Astrocyte (in vitro differentiated cells and primary cell): ENCODE measurements at regions not wholly inside any gene's neighbourhood (a gene's known extent, or its start where the extent isn't known, plus 50 kb on each side); places are given as distances from the start of the nearest gene placed in this dataset.

Experiments
- DNase-seq: peaks from one replicate; pipeline ENCODE4 v3.0.0-alpha.2; 2010; ENCODE audit warnings: low read depth
- FAIRE-seq: peaks from 2 replicates; lab custom pipeline; 2011; peaks lifted over from hg19 to GRCh38; lab: Jason Lieb, UNC
- H2AFZ ChIP-seq: 2 replicates; pipeline ENCODE4 v1.6.0; 2012; ENCODE audit warnings: low read depth, low read length, inconsistent platforms
- H3K27ac ChIP-seq: 2 replicates; pipeline ENCODE4 v1.5.1; 2011; ENCODE audit warnings: low read depth, low read length, inconsistent platforms
- H3K27me3 ChIP-seq: 2 replicates; pipeline ENCODE4 v1.6.0; 2011; ENCODE audit warnings: low read length, inconsistent platforms; ENCODE audit not compliant: insufficient read depth
- H3K36me3 ChIP-seq: 2 replicates; pipeline ENCODE4 v1.5.1; 2011; ENCODE audit warnings: low read length, inconsistent platforms; ENCODE audit not compliant: insufficient read depth
- H3K4me1 ChIP-seq: 2 replicates; pipeline ENCODE4 v1.5.1; 2011; ENCODE audit warnings: low read length, inconsistent platforms; ENCODE audit not compliant: insufficient read depth
- H3K4me2 ChIP-seq: 2 replicates; pipeline ENCODE4 v1.6.0; 2012; ENCODE audit warnings: low read length, inconsistent platforms
- H3K4me3 ChIP-seq: 2 replicates; pipeline ENCODE4 v1.5.1; 2011; ENCODE audit warnings: low read depth, mild to moderate bottlenecking, low read length, inconsistent platforms; ENCODE audit not compliant: insufficient read depth
- H3K79me2 ChIP-seq: 2 replicates; pipeline ENCODE4 v1.6.0; 2012; ENCODE audit warnings: mild to moderate bottlenecking, low read length, inconsistent platforms; ENCODE audit not compliant: insufficient read depth
- H3K9ac ChIP-seq: 2 replicates; pipeline ENCODE4 v1.6.0; 2012; ENCODE audit warnings: mild to moderate bottlenecking, low read length, inconsistent platforms
- H3K9me3 ChIP-seq: 2 replicates; pipeline ENCODE4 v1.5.1; 2012; ENCODE audit warnings: low read depth, mild to moderate bottlenecking, low read length, inconsistent platforms; ENCODE audit not compliant: insufficient read depth
- H4K20me1 ChIP-seq: 2 replicates; pipeline ENCODE4 v1.6.0; 2012; ENCODE audit warnings: low read length, inconsistent platforms; ENCODE audit not compliant: insufficient read depth
- H3K27ac Mint-ChIP-seq: one replicate; pipeline ENCODE4 v1.8.0; 2021; ENCODE audit warnings: mild to moderate bottlenecking, mixed read lengths; ENCODE audit not compliant: unreplicated experiment
- H3K27me3 Mint-ChIP-seq: one replicate; pipeline ENCODE4 v1.8.0; 2021; ENCODE audit warnings: low read depth, mixed read lengths; ENCODE audit not compliant: unreplicated experiment
- H3K36me3 Mint-ChIP-seq: one replicate; pipeline ENCODE4 v1.8.0; 2021; ENCODE audit warnings: low read depth, mixed read lengths; ENCODE audit not compliant: unreplicated experiment
- H3K4me1 Mint-ChIP-seq: one replicate; pipeline ENCODE4 v1.8.0; 2021; ENCODE audit warnings: low read depth, mixed read lengths; ENCODE audit not compliant: unreplicated experiment
- H3K4me3 Mint-ChIP-seq: one replicate; pipeline ENCODE4 v1.8.0; 2021; ENCODE audit warnings: mild to moderate bottlenecking, moderate library complexity, mixed read lengths; ENCODE audit not compliant: unreplicated experiment
- H3K9me3 Mint-ChIP-seq: one replicate; pipeline ENCODE4 v1.8.0; 2021; ENCODE audit warnings: mild to moderate bottlenecking, mixed read lengths; ENCODE audit not compliant: unreplicated experiment
- CTCF ChIP-seq: IDR thresholded peaks from 2 replicates; pipeline ENCODE4 v1.5.1; 2011; ENCODE audit warnings: low read depth, mild to moderate bottlenecking, inconsistent platforms, low read length, moderate library complexity; ENCODE audit not compliant: insufficient read depth
- EZH2 ChIP-seq: IDR thresholded peaks from 2 replicates; pipeline ENCODE4 v1.6.1; 2012; ENCODE audit warnings: mild to moderate bottlenecking, low read length, inconsistent platforms; ENCODE audit not compliant: insufficient read depth

GRCh38 chr17:63290351-63290750 lies 155.8 kb downstream of the CYB561 start:
- Histone ChIP-seq H3K4me3 (no peak overlapping the region), H3K9me3 (no peaks in the 10 kb centered on the region), H3K79me2 (peaks cover 25% of the 10 kb centered on the region), H3K9ac (no peak overlapping the region), H3K4me2 (no peak overlapping the region), H2AFZ (no peak overlapping the region), H3K36me3 (no peaks in the 10 kb centered on the region), H4K20me1 (no peaks in the 10 kb centered on the region), H3K27me3 (no peaks in the 10 kb centered on the region), H3K27ac (peak overlapping the region; percentile 13), H3K4me1 (peaks cover 29% of the 10 kb centered on the region)
- DNase-seq (no peak), FAIRE-seq (no peak)
- H3K4me1 Mint-ChIP-seq = peaks cover 21% of the 10 kb centered on the region
- no peaks in the 10 kb centered on the region for H3K27me3 Mint-ChIP-seq
- H3K27ac Mint-ChIP-seq = no peak overlapping the region
- peaks cover 8% of the 10 kb centered on the region for H3K9me3 Mint-ChIP-seq
- peaks cover 14% of the 10 kb centered on the region for H3K36me3 Mint-ChIP-seq
- TF ChIP-seq EZH2 (no peak), CTCF (no peak)
- no peak overlapping the region for H3K4me3 Mint-ChIP-seq

DNA sequence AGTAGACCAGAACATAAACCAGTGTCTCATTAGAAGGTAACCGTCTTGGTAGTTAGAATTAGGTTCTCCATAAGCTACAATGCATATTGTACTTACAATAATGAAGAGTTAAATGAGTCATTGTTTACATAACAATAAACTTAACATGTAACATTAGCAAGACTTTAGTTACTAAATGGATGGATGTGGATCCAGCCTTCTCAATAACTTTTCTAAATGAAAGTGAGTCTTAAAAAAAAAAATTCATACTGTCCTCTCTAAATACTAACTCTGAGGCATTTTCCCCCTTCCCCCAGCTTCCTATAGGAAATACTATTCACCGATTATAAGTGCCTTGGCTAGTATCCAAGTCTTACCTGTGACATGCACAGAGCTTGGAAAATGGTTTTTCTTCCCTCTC lies 155.3 kb downstream of the CYB561 start:
- no peaks in the 10 kb centered on the region for H4K20me1 ChIP-seq
- no peaks in the 10 kb centered on the region for H3K27me3 ChIP-seq
- H2AFZ ChIP-seq = no peak overlapping the region
- no peak overlapping the region for H3K27ac ChIP-seq
- Mint-ChIP-seq H3K36me3 (peaks cover 11% of the 10 kb centered on the region), H3K9me3 (peaks cover 8% of the 10 kb centered on the region), H3K27me3 (no peaks in the 10 kb centered on the region), H3K4me1 (peaks cover 21% of the 10 kb centered on the region), H3K4me3 (no peak overlapping the region), H3K27ac (no peak overlapping the region)
- DNase-seq (no peak), FAIRE-seq (no peak)
- no peak overlapping the region for H3K4me2 ChIP-seq
- H3K9me3 ChIP-seq = peaks cover under 1% of the 10 kb centered on the region
- peaks cover 31% of the 10 kb centered on the region for H3K4me1 ChIP-seq
- H3K9ac ChIP-seq = no peak overlapping the region
- H3K79me2 ChIP-seq = peaks cover 25% of the 10 kb centered on the region
- H3K4me3 ChIP-seq = no peak overlapping the region
- TF ChIP-seq CTCF (no peak), EZH2 (no peak)
- peaks cover 1% of the 10 kb centered on the region for H3K36me3 ChIP-seq

GRCh38 chr17:63291258-63291657 lies 154.8 kb downstream of the CYB561 start:
- no peak overlapping the region for H3K9ac ChIP-seq
- Mint-ChIP-seq H3K4me1 (peaks cover 21% of the 10 kb centered on the region), H3K4me3 (no peak overlapping the region), H3K27ac (no peak overlapping the region), H3K9me3 (peaks cover 12% of the 10 kb centered on the region), H3K36me3 (peaks cover 16% of the 10 kb centered on the region), H3K27me3 (no peaks in the 10 kb centered on the region)
- peaks cover 5% of the 10 kb centered on the region for H3K9me3 ChIP-seq
- FAIRE-seq (peak; percentile 34), DNase-seq (no peak)
- peaks cover 33% of the 10 kb centered on the region for H3K4me1 ChIP-seq
- H3K27ac ChIP-seq = no peak overlapping the region
- H3K36me3 ChIP-seq = peaks cover 5% of the 10 kb centered on the region
- H3K79me2 ChIP-seq = peaks cover 20% of the 10 kb centered on the region
- no peak for TF ChIP-seq EZH2
- no peak for TF ChIP-seq CTCF
- H3K4me3 ChIP-seq = no peak overlapping the region
- no peak overlapping the region for H2AFZ ChIP-seq
- H3K4me2 ChIP-seq = no peak overlapping the region
- H4K20me1 ChIP-seq = no peaks in the 10 kb centered on the region
- H3K27me3 ChIP-seq = no peaks in the 10 kb centered on the region
